ENCODE measurements at regions not wholly inside any gene's neighbourhood (a gene's known extent, or its start where the extent isn't known, plus 50 kb on each side); places are given as distances from the start of the nearest gene placed in this dataset.

DNA sequence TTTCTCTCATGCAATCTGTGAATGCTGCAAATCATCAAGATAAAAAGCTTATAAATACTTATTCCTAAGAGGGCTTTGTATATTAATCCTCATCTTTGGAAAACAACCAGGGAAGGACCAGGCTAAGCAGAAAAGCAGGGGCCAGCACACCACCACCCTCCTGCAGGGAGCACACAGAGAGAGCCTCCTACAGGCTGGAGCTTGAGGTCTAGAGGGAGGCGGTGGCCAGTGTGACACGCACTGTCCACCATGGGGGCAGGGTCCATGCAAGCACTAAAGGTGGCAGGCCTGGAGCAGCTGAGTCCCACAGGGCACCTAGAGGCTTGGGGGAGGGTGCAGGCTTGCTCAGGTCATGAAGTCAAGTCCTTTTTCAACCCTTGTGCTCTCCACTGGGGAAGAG, 236.9 kb downstream of the TACR3 start:
- no peak for DNase-seq (ENCODE audit: low read depth)
- H3K4me3 ChIP-seq (ENCODE audit: low read length) = no peak overlapping the region
- TF ChIP-seq, protein P1, sequence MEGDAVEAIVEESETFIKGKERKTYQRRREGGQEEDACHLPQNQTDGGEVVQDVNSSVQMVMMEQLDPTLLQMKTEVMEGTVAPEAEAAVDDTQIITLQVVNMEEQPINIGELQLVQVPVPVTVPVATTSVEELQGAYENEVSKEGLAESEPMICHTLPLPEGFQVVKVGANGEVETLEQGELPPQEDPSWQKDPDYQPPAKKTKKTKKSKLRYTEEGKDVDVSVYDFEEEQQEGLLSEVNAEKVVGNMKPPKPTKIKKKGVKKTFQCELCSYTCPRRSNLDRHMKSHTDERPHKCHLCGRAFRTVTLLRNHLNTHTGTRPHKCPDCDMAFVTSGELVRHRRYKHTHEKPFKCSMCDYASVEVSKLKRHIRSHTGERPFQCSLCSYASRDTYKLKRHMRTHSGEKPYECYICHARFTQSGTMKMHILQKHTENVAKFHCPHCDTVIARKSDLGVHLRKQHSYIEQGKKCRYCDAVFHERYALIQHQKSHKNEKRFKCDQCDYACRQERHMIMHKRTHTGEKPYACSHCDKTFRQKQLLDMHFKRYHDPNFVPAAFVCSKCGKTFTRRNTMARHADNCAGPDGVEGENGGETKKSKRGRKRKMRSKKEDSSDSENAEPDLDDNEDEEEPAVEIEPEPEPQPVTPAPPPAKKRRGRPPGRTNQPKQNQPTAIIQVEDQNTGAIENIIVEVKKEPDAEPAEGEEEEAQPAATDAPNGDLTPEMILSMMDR (conservative IDR thresholded peaks at IDR 0.05; ENCODE audit: low read length) = no peak

DNA sequence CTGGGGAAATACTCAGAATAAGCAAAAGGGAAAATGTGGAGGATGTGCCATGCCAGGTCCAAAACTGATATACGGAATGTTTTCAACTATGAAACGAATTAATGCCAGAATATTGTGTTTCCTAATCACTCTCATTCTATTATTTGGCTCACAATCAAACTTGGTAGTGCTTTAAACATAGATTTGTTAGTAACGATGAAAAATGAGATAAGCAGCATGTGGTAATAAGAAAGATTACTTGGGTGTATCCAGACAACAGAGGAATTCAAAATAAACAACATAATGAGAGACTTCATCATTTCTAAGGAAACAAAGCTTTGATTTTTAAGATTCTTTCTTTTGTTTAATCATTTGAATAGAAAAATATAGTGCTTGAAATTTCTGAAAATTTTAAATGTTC, 237.3 kb downstream of the TACR3 start:
- peak; percentile 8 for DNase-seq (ENCODE audit: low read depth)
- TF ChIP-seq, protein P1 (conservative IDR thresholded peaks at IDR 0.05; ENCODE audit: low read length) = no peak
- no peak overlapping the region for H3K4me3 ChIP-seq (ENCODE audit: low read length)

DNA sequence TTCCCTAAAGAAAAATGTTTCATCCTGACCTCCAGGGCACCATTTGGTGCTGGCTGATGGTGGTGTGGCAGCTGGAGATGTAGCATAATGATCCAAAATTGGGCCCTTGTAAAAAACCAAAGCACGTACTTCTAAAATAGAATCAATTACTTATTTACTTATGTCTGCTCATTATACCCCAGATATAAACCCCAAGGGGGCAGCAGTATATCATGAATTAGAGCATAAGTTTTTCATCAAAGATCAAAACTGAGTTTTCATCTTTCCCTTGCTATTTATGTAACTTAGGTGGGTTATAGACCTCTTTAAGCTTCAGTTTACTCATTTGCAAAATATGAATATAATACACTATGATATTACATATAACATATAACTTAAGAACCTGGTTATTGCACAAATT, 241.1 kb downstream of the TACR3 start:
- DNase-seq (ENCODE audit: low read depth) = no peak
- H3K4me3 ChIP-seq (ENCODE audit: low read length) = no peak overlapping the region
- TF ChIP-seq, protein P1 (conservative IDR thresholded peaks at IDR 0.05; ENCODE audit: low read length) = peak; percentile 31

DNA sequence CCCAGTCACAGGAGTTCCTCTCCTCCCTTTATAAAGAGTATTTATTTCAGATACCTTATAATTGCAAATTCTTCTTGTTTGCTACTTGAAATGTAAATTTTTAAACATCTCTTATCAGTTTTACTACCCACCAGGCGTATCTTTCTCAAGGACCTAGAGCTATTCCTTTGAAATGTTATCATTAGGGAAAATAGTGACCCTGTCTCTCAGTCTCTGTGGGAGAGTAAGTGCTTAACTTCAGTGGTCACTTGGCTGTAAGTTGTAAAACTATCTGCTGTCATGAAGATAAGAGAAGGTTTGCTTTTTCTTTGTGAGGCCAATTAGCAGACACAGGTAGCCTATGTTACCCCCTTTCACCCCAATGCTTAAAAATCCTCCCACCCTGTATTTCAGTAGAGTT, 241.6 kb downstream of the TACR3 start:
- no peak for DNase-seq (ENCODE audit: low read depth)
- no peak overlapping the region for H3K4me3 ChIP-seq (ENCODE audit: low read length)
- TF ChIP-seq, protein P1 (conservative IDR thresholded peaks at IDR 0.05; ENCODE audit: low read length) = no peak

DNA sequence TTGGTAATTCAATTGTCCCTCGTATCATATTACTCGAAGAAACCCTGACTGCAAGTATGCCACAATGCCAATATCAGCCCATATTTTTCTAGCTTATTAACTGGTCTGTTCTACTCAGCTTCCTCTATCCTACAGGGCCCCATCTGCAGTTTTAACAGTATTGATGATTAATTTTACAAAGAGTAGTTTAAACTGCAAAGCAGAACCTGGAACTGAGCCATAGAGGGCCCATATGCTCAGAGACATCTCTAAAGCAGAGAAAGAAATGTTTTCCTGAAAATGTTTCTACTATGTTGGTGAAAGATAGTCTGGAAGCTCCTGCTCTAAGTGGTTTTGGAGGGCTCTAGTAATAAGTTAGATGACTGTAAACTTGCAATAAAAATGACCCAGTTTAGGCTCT, 259.4 kb upstream of the CENPE start:
- H3K4me3 ChIP-seq (ENCODE audit: low read length) = no peak overlapping the region
- TF ChIP-seq, protein P1 (conservative IDR thresholded peaks at IDR 0.05; ENCODE audit: low read length) = no peak
- DNase-seq (ENCODE audit: low read depth) = no peak

DNA sequence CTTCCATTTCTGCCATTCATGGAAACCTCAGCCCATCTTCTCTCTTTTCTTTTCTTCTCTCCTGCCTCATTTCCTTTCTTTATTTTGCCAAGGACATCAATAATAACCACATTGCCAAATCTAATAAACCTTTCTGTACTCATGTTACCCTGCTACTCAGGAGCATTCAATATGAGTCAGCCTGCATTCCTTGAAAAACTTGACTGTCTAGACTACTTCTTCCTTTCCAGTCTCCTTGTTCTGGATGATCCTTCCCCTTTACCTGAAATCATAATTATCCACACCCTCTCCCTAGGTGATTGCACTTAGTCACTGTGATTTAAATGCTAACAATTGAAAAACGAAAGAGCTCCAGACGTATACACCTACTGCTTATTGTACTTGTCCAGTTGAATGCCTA, 253.2 kb upstream of the CENPE start:
- TF ChIP-seq, protein P1 (conservative IDR thresholded peaks at IDR 0.05; ENCODE audit: low read length) = no peak
- no peak overlapping the region for H3K4me3 ChIP-seq (ENCODE audit: low read length)
- DNase-seq (ENCODE audit: low read depth) = no peak

DNA sequence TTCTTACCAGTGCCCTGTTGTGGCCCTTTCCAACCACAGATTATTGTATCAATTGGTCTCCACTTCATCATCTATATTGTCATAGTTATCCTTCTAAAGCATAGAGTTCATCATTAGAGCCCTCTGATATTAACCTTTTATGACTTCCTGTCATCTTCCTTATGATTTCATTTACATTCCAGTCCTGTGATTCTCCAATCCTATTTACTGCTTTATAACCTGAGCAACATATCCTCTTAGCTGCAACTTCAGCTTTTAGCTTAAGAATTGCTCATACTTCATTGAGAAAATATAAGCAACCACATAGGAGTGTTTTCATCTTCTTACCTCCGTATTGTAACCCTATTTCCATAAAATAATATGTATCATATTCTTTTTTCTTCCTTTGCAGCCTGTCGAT, 252.6 kb upstream of the CENPE start:
- no peak overlapping the region for H3K4me3 ChIP-seq (ENCODE audit: low read length)
- TF ChIP-seq, protein P1 (conservative IDR thresholded peaks at IDR 0.05; ENCODE audit: low read length) = no peak
- no peak for DNase-seq (ENCODE audit: low read depth)
